ENCODE measurements at regions not wholly inside any gene's neighbourhood (a gene's known extent, or its start where the extent isn't known, plus 50 kb on each side); places are given as distances from the start of the nearest gene placed in this dataset.

- TF ChIP-seq EZH2phosphoT487 (IDR thresholded peaks at IDR 0.05; ENCODE audit: low read depth, severe bottlenecking, unreplicated experiment) (no peak), CTCF (IDR thresholded peaks at IDR 0.05; ENCODE audit: poor library complexity) (no peak)
Observed at GRCh38 chr3:94596887-94597566, 534.2 kb downstream of the NSUN3 start.
